Small intestine (tissue), 7 donors: ENCODE measurements at regions not wholly inside any gene's neighbourhood (a gene's known extent, or its start where the extent isn't known, plus 50 kb on each side); places are given as distances from the start of the nearest gene placed in this dataset.

ENCODE experiments used
- DNase-seq, 2 donors: peaks; one replicate each; pipeline versions ENCODE4 v3.0.0 to v3.0.0-alpha.2; 2013
- FAIRE-seq: peaks from 2 replicates; lab custom pipeline; 2012; peaks lifted over from hg19 to GRCh38; lab: Jason Lieb, UNC
- H3K27ac ChIP-seq, 3 donors: one replicate each; pipeline ENCODE4 v1.5.1; 2013; ENCODE audit warnings: low read length in 2 of 3, mild to moderate bottlenecking in 2 of 3, control low read depth in 1 of 3, inconsistent platforms in 1 of 3, low read depth in 1 of 3, moderate library complexity in 1 of 3
- H3K27me3 ChIP-seq, 3 donors: one replicate each; pipeline ENCODE4 v1.6.1; 2013; ENCODE audit warnings: low read length in 3 of 3, inconsistent platforms in 1 of 3; ENCODE audit not compliant: control insufficient read depth in 3 of 3, insufficient read depth in 3 of 3
- H3K36me3 ChIP-seq, 3 donors: one replicate each; pipeline ENCODE4 v1.6.1; 2013; ENCODE audit warnings: low read length in 3 of 3, inconsistent platforms in 1 of 3, low read depth in 1 of 3, mild to moderate bottlenecking in 1 of 3, moderate library complexity in 1 of 3; ENCODE audit not compliant: control insufficient read depth in 3 of 3, insufficient read depth in 2 of 3
- H3K4me1 ChIP-seq, 3 donors: one replicate each; pipeline ENCODE4 v1.6.1; 2013; ENCODE audit warnings: low read length in 2 of 3, inconsistent platforms in 1 of 3, low read depth in 1 of 3, mild to moderate bottlenecking in 1 of 3, moderate library complexity in 1 of 3; ENCODE audit not compliant: control insufficient read depth in 3 of 3, insufficient read depth in 2 of 3
- H3K4me3 ChIP-seq, 3 donors: one replicate each; pipeline ENCODE4 v1.5.1; 2013; ENCODE audit warnings: low read length in 3 of 3, control low read depth in 1 of 3, inconsistent platforms in 1 of 3, low read depth in 1 of 3, mild to moderate bottlenecking in 1 of 3, moderate library complexity in 1 of 3
- H3K9me3 ChIP-seq, 2 donors: one replicate each; pipeline ENCODE4 v1.6.1; 2013; ENCODE audit warnings: low read depth in 1 of 2, low read length in 1 of 2; ENCODE audit not compliant: control insufficient read depth in 2 of 2, insufficient read depth in 1 of 2
- WGBS, 3 donors: extraction: QIAGEN DNeasy Blood & Tissue Kit; methylation state at CpG; one replicate each; pipeline ENCODE4 v1.1.7; 2013; 5-methylcytosine and 5-hydroxymethylcytosine counted together
- donor health status: healthy with polysubstance abuse.
- donor health status: control.
- donor health status: control.
- donor health status: Bipolar disorder and iron deficiency.
- donor health status: healthy.

DNA sequence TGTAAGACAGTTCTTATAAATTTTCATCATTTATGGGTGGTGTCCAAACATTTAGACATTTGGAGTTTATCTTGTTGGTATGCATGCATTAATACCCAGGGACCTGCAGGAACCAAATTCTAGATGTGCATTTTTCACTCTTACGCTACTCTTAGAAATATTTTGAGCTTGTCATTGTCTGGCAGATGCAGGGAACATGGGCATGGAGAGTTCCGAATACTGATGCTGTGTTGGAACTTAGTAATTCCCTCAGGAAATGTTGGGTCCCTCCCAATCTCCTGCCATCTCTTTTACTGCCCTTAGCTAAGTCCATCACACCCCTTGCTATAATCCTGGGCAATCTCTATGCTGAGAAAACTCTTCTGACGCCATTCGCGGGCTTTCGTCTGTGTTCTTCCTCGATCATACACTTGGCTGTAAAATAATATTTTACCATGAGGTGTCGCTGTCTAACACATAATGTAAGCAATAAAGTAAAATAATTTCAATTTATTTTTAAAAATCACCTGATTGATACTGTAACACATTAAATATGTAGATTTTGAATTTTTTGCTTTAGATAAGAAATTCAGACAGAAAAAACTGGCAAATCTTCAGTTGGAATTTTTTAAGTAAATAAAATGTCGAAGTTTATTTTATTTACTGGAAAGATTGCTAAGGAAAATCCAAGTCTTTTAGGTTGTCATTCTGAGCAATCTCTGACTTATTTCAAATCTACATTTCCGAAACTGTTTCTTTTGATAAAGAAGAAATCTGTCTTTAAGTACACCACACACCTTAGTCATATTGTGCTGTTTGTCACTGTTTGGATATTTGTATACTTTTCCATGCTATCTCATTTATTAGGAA is 304.1 kb upstream of the SSTR1 start:
- peaks cover 0 to 3% (median 0%) of the 10 kb centered on the region in 3 donors for H3K4me1 ChIP-seq
- 20 to 26% (median 23%) methylated on average over 10 of the region's 10 CpGs for WGBS, 3 donors
- no peak overlapping the region for H3K27ac ChIP-seq
- H3K9me3 ChIP-seq: no peaks in the 10 kb centered on the region
- H3K36me3 ChIP-seq: no peaks in the 10 kb centered on the region
- FAIRE-seq (no peak), DNase-seq (peak; percentile 61 to 62)
- no peak overlapping the region for H3K4me3 ChIP-seq
- H3K27me3 ChIP-seq: peaks cover 0 to 6% (median 0%) of the 10 kb centered on the region in 3 donors

DNA sequence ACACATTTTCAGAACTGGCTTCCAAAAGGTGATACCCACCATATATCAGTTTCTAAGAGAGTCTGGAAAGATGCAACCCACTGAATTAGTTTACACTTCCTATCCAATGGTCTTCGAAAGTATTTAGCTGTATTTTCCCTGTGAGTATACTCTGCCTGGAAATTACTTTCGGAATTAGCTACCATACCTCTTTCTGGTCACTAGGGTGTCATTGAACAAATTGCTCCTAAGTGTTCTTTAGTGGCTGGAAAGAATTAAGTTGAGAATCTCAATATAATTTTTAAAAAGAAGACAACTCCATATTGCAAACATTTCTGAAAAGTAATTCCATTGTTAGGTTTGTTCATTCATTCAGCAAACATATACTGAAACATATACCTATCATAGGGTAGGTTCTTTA is 283.1 kb upstream of the SSTR1 start:
- DNase-seq (no peak), FAIRE-seq (no peak)
- Histone ChIP-seq H3K27ac (no peak overlapping the region), H3K36me3 (no peaks in the 10 kb centered on the region), H3K4me3 (no peak overlapping the region), H3K9me3 (no peaks in the 10 kb centered on the region), H3K4me1 (no peaks in the 10 kb centered on the region), H3K27me3 (no peaks in the 10 kb centered on the region)
- WGBS, 3 donors: 88 to 92% (median 90%) methylated on average over 2 of the region's 2 CpGs

DNA sequence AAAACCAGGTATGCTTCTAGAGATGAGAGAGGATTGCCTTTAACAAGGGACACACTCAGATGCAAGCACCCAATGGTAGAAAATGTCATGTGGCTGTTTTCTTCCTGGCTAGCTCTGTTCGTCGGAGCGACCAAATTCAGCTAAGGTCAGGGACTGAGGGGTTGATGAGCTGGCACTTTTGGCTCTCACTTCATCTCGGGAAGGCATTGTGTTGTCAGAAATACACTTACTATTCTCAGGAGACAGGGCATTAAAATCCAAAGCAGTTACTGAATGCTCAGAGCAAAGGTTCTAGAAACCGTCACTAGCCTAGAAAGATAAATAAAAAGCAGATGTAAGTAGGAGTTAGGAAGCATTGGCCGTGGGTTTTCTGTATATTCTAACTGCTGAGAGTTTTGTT is 275.7 kb upstream of the SSTR1 start:
- FAIRE-seq (no peak), DNase-seq (no peak)
- no peaks in the 10 kb centered on the region for H3K36me3 ChIP-seq
- no peak overlapping the region for H3K27ac ChIP-seq
- H3K27me3 ChIP-seq: no peaks in the 10 kb centered on the region
- 73 to 75% (median 75%) methylated on average over 6 of the region's 6 CpGs for WGBS, 3 donors
- H3K4me3 ChIP-seq: no peak overlapping the region
- H3K4me1 ChIP-seq: no peaks in the 10 kb centered on the region
- no peaks in the 10 kb centered on the region for H3K9me3 ChIP-seq

DNA sequence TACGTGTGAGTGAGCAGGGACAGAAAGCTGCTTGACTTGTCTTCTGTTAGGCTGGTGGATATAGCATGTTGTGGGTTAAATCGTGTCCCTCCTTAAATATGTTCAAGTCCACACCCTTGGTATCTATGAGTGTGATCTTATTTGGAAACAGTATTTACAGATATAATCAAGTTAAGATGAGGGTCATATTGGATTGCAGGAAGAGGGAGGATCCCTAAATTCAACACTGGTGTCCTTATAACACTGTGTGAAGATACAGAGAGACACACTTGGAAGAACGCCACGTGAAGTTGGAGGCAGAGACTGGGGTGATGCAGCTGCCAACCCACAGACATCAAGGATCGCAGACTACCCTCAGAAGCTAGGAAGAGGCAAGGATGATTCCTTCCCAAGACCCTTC is 275.2 kb upstream of the SSTR1 start:
- Histone ChIP-seq H3K36me3 (no peaks in the 10 kb centered on the region), H3K27ac (no peak overlapping the region), H3K9me3 (no peaks in the 10 kb centered on the region), H3K27me3 (no peaks in the 10 kb centered on the region), H3K4me3 (no peak overlapping the region), H3K4me1 (no peaks in the 10 kb centered on the region)
- WGBS, 3 donors: 74 to 80% (median 77%) methylated on average over 5 of the region's 5 CpGs
- DNase-seq: no peak
- no peak for FAIRE-seq

DNA sequence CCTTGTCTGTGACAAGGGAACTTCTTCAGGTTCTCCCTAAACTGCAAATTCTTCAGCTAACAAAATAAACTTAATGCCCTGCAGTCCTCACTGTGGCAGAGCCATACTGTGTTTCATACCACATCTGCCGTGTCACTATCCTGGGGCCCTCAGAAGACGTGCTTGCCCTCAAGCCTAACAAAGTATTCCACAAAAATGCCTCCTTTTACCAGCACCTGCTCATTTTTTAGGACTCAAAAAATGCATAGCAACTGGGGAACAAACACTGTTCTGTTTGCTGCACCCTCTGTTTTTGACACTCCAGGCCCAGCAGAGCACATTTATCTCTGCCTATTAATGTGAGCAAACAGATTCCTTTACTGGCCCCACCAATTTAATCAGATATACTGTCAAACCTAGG is 270.7 kb upstream of the SSTR1 start:
- Histone ChIP-seq H3K9me3 (no peaks in the 10 kb centered on the region), H3K4me1 (peaks cover 0 to 2% (median 0%) of the 10 kb centered on the region in 3 donors), H3K36me3 (no peaks in the 10 kb centered on the region), H3K27ac (no peak overlapping the region), H3K27me3 (no peaks in the 10 kb centered on the region), H3K4me3 (no peak overlapping the region)
- WGBS, 3 donors: 64 to 74% (median 70%) methylated on average over 2 of the region's 2 CpGs
- FAIRE-seq (no peak), DNase-seq (no peak)

DNA sequence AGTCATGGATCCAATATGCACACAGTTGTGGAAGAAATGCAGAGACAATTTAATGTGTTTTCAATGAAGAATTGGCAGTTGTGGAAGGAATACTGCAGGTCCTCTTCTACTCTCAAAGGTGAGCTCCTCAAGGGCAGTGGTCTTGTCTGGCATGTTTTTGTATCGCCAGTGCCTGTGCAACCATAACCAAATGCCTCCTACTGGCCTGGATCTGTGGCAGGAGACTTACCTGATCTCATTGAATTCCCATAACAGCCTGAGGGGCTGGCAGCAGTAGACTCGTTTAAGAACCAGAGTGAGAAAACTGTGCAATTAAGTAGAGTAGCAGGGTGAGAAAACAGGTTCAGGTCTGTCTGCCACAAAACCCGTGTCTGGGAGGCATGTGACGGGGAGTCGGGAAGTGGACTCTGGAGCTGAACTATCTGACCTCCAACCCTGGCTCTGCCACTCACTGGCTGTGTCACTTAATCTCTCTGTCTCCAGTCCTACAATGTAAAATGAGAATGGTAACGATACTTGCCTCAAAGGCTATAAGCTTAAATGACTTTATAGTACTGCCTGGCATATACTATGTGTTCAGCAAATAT is 268.2 kb upstream of the SSTR1 start:
- FAIRE-seq (no peak), DNase-seq (peak; percentile 34 to 68)
- H3K36me3 ChIP-seq: no peaks in the 10 kb centered on the region
- H3K27ac ChIP-seq: peak overlapping the region in 1 of 3 donors; percentile 48
- peaks cover 0 to 5% of the 10 kb centered on the region in 2 donors for H3K9me3 ChIP-seq
- H3K4me3 ChIP-seq: no peak overlapping the region
- WGBS, 3 donors: 67 to 73% (median 71%) methylated on average over 6 of the region's 6 CpGs
- H3K27me3 ChIP-seq: no peaks in the 10 kb centered on the region
- peaks cover 0 to 2% (median 0%) of the 10 kb centered on the region in 3 donors for H3K4me1 ChIP-seq

DNA sequence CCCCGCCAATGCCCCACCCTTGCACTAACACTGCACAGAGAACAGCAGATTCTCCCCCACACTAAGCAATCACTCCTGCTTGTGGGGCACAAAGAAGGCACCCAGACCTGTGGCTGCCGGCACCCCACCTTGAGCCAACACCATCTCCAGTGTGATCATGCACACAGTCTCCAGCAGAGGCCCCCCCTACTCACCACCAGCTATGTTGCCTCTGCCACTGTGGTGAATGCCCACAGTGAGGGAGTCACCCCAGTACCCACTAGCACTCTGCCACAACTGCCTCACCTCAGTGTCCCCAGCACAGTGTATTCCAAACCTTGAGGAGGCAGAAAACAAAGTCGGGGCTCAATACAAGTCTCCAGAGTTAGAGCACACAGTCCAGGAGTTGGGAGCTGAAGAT is 261.7 kb upstream of the SSTR1 start:
- peaks cover 0 to 22% of the 10 kb centered on the region in 2 donors for H3K9me3 ChIP-seq
- no peak for FAIRE-seq
- H3K27me3 ChIP-seq: no peaks in the 10 kb centered on the region
- DNase-seq: no peak
- WGBS, 3 donors: 73 to 79% (median 77%) methylated on average over 3 of the region's 3 CpGs
- no peaks in the 10 kb centered on the region for H3K36me3 ChIP-seq
- H3K27ac ChIP-seq: no peak overlapping the region
- no peaks in the 10 kb centered on the region for H3K4me1 ChIP-seq
- H3K4me3 ChIP-seq: no peak overlapping the region

DNA sequence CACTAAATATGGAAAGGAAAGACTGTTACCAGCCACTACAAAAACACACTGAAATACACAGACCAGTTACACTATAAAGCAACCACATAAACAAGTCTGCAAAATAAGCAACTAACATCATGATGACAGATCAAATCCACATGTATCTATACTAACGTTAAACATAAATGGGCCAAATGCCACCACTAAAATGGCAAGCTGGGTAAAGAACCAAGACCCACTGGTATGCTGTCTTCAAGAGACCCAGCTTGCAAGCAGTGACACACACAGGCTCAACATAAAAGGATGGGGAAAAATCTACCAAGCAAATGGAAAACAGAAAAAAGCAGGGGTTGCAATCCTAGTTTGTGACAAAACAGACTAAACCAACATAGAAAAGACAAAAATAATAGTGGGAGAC is 260.9 kb upstream of the SSTR1 start:
- Histone ChIP-seq H3K27me3 (no peaks in the 10 kb centered on the region), H3K36me3 (no peaks in the 10 kb centered on the region), H3K4me3 (no peak overlapping the region), H3K9me3 (peaks cover 0 to 22% of the 10 kb centered on the region in 2 donors), H3K27ac (no peak overlapping the region), H3K4me1 (no peaks in the 10 kb centered on the region)
- no peak for FAIRE-seq
- WGBS, 3 donors: 85 to 97% (median 90%) methylated on average over 1 of the region's 1 CpG
- no peak for DNase-seq
